ENCODE measurements at regions not wholly inside any gene's neighbourhood (a gene's known extent, or its start where the extent isn't known, plus 50 kb on each side); places are given as distances from the start of the nearest gene placed in this dataset.

DNA sequence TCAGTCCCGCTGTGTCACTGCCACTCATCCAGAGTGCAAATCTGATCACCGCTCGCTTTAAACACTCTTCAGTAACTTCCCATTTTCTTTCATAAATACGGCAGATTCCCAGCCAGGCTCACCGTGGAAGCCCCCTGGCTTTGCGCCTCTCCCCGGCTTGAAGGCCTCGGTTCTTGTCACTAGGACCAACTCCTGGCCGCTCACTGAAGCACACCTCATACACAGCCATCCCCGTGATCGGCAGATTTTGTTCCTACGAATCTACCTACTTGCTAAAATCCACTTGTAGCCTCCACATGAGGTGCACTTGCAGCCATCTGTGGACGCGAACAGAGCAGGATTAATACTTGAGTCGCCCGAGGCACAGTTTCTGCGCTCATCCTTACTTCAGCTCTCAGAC, 462.4 kb upstream of the MYT1L start:
- TF ChIP-seq, protein P1, sequence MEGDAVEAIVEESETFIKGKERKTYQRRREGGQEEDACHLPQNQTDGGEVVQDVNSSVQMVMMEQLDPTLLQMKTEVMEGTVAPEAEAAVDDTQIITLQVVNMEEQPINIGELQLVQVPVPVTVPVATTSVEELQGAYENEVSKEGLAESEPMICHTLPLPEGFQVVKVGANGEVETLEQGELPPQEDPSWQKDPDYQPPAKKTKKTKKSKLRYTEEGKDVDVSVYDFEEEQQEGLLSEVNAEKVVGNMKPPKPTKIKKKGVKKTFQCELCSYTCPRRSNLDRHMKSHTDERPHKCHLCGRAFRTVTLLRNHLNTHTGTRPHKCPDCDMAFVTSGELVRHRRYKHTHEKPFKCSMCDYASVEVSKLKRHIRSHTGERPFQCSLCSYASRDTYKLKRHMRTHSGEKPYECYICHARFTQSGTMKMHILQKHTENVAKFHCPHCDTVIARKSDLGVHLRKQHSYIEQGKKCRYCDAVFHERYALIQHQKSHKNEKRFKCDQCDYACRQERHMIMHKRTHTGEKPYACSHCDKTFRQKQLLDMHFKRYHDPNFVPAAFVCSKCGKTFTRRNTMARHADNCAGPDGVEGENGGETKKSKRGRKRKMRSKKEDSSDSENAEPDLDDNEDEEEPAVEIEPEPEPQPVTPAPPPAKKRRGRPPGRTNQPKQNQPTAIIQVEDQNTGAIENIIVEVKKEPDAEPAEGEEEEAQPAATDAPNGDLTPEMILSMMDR (IDR thresholded peaks at IDR 0.05) = no peak
- no peak for TF ChIP-seq POLR2AphosphoS5 (IDR thresholded peaks at IDR 0.05)
- TF ChIP-seq EP300 (IDR thresholded peaks at IDR 0.05) = no peak
